ENCODE measurements at regions not wholly inside any gene's neighbourhood (a gene's known extent, or its start where the extent isn't known, plus 50 kb on each side); places are given as distances from the start of the nearest gene placed in this dataset.
"Not testable (repeated sequence)": the region's sequence is repeated elsewhere in the genome, so short reads cannot be mapped to it uniquely, and the experiment has no call there.

- no peak for DNase-seq
Observed at GRCh38 chr2:83516503-83516902, 942.6 kb downstream of the SUCLG1 start.

DNA sequence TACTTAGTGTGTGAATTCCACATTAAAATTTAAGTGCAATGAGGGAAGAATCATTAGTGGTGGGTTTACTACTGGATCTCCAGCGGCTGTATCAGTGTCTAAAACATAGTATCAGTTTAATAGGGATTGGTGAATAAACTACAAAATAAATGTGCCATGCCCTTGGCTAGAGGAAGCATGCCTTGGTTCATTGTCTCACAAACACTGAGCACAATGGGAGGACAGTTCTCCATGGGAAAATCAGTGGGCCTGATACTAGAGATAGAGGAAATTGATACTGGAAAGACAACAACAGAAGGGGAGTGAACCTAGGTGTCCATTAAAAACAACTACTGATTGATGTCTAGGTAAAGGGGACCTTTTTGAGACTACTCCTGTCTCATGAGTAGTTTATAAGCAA, 971.6 kb downstream of the SUCLG1 start:
- no peak for DNase-seq

- DNase-seq = no peak
Observed at GRCh38 chr2:83481436-83481835, 977.6 kb downstream of the SUCLG1 start.

GRCh38 chr2:83478037-83478436, 981.0 kb downstream of the SUCLG1 start:
- no peak for DNase-seq

DNA sequence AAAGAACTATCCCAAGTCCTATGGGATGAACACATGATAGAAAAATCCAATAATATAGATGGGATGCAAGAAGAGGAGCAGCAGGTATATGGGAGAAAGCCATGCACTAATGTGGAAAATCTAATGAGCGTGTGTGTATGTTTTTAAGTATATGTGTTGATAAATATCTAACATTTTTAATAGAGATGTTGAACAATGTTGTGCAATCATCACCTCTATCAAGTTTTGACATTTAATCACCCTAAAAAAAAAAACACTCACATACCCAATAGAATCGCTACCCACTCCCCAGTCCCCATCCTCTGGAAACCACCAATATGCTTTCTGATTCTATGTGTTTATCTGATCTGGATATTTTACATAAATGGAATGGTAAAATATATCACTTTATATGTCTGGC, 983.7 kb downstream of the SUCLG1 start:
- no peak for DNase-seq

DNA sequence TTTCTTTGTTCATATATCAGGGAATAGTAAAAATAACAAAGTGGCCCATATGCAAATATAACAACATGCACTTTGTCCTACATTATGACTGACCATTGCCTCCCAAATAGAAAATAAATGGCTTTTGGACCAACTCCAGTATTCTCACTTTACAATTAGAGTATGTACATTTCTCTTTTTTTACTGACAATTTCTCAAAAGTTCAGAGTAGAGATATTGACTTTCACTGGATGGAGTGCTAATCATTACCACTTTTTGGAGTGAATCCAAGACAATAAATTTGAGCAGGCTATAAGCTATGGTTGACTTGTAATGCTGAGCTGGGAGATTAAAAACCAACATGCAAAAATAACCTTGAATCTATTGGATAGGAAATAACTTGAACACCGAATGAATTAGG, 987.4 kb downstream of the SUCLG1 start:
- no peak for DNase-seq

DNA sequence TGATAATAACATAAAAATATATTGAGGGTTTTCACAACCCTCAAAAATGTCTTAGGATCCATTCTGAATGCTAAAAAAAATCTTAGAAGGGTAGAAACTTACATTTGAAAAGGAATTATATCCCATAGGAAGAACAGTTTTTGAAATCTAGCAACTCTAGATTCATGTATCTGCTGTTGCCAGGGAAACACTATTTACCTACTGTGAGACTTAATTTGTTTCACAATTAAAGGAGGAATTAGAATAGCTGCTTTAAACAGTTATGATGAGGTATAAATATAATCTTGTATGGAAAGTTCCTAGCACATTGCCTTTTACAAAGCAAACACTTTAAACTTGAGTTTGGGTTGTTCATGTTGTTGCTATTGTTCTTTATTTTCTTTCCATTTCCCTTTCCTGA, 988.2 kb downstream of the SUCLG1 start:
- DNase-seq = no peak

DNA sequence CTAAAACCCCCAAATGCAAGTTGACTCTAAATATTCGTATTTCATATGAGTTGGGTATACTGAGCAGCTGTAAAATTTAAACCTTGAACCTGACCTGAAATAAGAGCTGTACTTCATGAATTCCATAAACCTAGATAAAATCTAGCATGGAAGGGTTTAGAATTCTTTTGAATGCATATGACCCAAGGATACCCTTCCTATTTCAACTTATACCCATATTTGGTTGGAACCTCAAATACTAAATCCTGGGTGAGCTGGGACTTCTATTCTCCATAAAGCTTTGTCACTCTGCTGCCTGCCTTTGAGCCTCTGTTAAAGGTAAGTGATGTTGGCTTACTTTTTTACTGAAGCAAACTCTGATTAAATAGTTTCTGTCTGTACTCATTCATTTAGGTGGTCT, 994.6 kb downstream of the SUCLG1 start:
- no peak for DNase-seq

DNA sequence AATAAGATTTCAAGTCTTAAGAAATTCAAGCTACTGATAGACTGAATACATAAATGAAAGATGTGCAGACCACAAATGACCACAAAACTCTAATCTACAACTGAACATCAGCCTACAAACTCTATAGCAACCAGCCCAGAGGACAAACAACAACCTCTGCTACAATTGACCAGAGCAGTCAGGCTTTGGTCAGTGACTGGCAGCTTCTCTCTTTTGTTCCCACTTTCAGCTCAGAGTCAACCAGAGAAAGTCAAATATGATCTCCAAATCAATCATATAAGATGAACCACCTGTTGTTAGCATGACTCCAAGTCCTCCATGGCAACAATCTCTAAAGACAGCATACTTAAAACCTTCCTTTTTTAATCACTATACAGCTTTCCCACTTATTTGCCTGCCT, 996.2 kb downstream of the SUCLG1 start:
- no peak for DNase-seq

GRCh38 chr2:83461135-83461534, 997.9 kb downstream of the SUCLG1 start:
- DNase-seq = no peak

DNA sequence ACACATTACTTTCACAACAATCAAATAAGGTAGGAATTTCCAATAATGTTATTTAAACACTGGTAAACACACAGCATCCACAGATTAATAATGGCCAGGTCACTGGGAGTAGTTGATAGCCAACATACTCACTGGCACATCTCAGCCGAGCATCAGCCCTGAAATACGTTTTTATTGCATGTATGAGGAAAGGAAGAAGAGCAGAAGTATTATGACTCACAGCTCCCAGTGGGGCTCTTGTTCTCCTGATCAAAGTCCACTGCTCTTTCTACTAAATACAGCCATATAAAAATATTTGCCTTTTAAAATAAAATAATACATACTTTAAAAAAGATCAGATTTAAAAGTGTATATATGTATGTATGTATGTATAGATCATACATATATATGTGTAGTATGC, 999.6 kb downstream of the SUCLG1 start:
- no peak for DNase-seq

DNA sequence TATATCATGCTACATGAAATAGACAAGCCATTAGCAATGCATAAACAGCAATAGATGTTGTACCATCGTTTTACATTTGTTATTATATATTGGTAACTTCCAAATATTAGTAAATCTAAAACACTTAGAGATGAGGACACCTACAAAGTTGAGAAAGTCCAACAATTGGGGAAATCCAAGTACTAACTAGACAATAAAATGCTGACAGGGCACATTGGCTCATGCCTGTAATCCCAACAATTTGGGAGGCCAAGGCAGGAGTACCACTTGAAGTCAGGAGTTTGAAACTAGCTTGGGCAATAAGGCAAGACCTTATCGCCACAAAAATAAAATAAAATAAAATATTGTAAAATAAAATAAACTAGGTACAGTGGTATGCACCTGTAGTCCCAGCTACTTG, 1023.1 kb downstream of the SUCLG1 start:
- no peak for DNase-seq

- DNase-seq = no peak
Observed at GRCh38 chr2:83420993-83421392, 1038.1 kb downstream of the SUCLG1 start.

DNA sequence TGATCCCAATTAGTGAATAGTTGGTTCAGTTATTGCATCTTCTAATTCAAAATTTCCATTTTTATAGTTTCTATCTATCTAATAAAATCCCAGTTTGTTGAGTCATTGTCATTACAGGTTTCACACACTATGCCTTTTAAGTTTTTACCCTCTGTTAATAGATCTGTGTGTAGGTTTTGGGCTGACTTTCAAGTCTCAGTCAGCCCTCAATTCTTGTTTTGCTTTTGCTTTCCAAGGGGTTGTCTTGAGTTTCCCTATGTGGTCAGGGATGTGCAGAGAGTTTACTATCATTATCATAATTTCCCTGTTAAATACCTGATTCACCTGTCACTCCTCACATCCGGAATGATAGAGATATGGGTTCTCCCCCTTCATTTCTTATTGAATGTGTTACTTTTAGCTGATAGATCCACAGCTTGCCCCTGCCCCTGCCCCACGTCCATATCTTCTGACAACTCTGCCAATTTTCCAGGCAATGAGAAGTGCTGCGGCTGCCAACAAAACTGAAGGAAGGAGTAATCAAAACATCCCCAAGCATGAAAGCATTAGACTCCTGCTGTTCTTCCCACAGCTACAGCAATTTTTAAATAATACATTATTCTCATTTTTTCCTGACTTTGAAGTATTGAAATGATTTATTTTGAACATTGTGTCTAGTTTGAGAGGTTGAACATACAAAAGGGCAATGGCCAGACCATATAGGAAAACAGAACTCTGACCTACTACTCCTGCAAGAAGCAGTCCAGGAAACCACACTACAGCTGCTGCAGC, 1064.8 kb downstream of the SUCLG1 start:
- DNase-seq = no peak

- no peak for DNase-seq
Observed at GRCh38 chr2:83388804-83389203, 1070.3 kb downstream of the SUCLG1 start.

DNA sequence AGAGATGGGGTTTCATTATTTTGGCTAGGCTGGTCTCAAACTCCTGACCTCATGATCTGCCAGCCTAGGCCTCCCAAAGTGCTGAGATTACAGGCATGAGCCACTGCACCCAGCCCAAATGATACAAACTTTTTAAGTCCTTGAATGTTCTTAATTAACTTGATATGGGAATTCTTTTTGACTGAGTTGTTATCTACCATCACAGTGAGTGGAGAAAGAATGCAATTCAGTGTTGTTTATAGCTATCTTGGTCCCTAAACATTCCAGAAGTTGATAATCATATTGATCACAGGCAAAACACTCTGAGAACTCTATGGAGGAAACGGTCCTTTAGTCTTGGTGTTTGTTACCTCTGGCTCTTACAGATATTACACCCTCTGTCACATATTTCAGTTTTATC, 1072.5 kb downstream of the SUCLG1 start:
- no peak for DNase-seq

GRCh38 chr2:83378921-83379320, 1080.2 kb downstream of the SUCLG1 start:
- no peak for DNase-seq

GRCh38 chr2:83376731-83377130, 1082.3 kb downstream of the SUCLG1 start:
- DNase-seq = no peak

DNA sequence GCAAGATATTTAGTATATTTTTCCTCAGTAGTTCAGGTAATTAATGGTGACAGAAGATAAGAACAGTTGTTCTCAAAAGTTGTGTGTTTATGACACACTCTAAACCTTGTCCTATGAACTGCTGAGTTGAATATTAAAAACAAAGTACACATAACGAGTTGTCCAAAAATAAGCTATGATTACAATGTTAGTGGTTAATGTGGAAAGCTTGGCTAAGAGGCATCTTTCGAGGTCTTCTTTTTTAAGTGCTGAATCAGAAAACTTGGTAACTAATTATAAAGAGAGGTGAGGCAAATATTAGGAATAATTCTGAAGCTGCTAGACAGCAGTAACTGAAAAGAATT, 1088.7 kb downstream of the SUCLG1 start:
- no peak for DNase-seq

DNA sequence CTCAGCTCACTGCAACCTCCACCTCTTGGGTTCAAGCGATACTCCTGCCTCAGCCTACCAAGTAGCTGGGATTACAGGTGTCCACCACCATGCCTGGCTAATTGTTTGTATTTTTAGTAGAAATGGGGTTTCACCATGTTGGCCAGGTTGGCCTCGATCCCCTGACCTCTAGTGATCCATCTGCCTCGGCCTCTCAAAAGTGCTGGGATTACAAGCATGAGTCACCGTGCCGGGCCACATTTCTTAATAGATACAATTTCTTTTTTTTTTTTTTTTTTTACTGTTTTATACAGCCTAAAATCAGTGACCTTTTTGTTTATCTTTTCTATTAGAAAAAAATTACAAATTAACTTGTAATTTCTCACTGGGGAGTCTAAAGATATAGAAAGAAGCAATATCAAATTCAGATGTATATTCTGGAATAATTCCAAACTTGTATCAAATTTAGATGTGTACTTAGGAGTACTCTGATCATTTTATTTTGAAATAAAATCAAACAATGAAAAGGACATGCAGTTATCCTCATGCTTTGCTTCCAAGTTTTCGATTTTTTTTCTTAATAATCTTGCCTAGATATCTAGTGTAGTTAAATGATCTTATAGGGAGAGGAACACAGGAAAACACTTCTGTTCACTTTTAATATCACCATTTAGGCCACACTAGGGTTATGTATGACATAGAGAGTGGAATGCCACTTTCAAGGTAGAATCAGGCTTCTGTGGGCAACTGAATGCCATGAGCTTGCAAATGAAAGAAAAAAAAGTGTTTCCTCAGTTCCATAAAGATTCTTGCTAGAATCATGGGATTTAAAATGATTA, 1089.3 kb downstream of the SUCLG1 start:
- DNase-seq = no peak

DNA sequence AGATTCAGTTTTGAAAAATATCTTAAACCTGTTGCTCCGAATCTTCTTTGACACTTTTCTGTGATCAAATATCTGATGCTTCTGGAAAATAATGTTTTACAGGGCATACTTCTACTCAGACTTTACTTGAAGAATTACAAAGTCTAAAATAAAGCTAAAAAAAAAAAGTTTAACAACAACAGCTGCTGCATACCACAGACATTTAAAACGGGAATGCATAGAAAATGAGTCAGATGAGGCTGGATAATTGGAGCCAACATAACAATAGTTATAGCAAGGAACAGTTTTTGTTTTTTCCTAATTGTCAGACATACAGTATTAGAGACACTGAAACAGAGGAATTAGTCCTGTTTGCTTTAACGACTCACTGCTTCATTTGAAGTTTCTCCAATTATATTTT, 1090.2 kb downstream of the SUCLG1 start:
- DNase-seq = no peak

- no peak for DNase-seq
Observed at GRCh38 chr2:83368461-83368860, 1090.6 kb downstream of the SUCLG1 start.

DNA sequence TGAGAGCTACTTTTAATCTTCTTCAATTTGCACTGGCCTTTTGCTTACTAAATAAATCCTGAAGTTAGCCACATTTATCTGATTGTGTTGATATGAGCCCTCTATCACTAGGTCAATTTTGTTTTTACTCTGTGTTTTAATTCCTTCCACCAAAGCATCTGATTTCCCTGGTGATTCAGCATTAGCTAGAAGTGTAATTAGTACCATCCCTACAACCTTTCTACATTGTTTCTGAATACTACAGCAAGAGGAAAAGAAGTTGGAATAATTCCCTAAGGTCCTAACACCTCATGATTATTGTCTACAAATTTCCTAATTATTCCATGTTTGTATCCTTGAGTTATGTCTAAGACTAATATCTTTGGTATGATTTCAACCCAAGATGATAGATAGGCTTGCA, 1093.6 kb downstream of the SUCLG1 start:
- no peak for DNase-seq

DNA sequence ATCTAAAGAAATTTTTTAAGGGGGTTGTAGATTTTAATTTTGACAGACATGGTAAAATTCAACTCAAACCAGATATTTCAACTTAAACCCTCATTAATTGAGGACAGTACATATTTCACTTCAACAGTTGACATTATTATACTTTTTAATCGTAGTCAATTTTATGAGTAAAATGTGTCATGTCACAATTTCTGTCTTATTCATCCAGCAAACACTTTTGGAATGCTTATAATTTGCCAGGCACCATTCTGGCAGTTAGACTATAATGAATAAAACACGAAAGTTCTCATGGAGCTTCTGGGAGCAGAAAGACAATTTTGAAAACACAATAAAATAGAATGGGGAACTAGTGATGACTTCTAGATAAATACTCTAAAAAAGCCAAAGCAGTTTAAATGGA, 1094.8 kb downstream of the SUCLG1 start:
- DNase-seq = no peak

DNA sequence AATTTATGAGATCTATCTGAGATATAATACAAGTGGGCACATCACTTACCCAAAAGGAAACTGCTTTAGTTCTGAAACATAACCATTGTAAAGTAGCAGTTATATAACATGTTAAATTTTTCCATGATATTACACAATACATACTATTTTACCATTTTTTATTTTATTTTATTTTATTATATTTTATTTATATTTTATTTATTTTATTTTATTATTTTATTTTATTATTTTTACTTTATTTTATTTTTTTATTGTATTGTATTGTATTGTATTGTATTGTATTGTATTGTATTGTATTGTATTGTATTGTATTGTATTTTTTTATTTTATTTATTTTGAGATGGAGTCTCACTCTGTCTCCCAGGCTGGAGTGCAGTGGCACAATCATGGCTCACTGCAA, 1095.9 kb downstream of the SUCLG1 start:
- not testable (repeated sequence) for DNase-seq
